ENCODE measurements at regions not wholly inside any gene's neighbourhood (a gene's known extent, or its start where the extent isn't known, plus 50 kb on each side); places are given as distances from the start of the nearest gene placed in this dataset.

- Histone ChIP-seq H3K9ac (ENCODE audit: low read length) (no peak overlapping the region), H3K27me3 (ENCODE audit: control insufficient read depth in 1 of 2, insufficient read depth in 2 of 2, low read length in 2 of 2) (no peaks in the 10 kb centered on the region), H3K27ac (ENCODE audit: low read depth, low read length) (no peak overlapping the region), H3K4me1 (ENCODE audit: insufficient read depth, low read length) (no peaks in the 10 kb centered on the region), H3K4me3 (ENCODE audit: low read depth in 1 of 2, low read length in 2 of 2) (no peak overlapping the region), H3K9me3 (ENCODE audit: low read length) (no peaks in the 10 kb centered on the region), H3K36me3 (ENCODE audit: insufficient read depth, low read length) (no peaks in the 10 kb centered on the region)
Observed at GRCh38 chr13:70366720-70367119, 258.5 kb upstream of the KLHL1 start.

DNA sequence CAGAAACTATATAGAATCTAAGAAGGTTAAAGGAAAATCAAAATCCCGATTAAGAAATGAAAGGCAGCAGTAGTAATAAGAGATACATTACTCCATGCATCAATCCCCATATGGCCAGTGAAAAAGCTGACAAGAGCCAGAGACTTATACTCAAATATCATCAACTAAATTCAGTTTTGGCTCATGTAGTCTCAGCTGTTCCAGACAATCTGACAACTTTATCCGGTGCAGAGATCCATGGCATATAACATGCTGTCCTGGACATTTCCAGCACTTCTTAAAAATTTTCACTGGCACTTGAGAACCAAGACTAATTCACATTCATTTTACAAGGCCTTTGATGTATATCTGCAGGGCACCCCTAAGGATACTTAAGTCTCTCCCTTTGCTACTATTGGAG is 255.7 kb upstream of the KLHL1 start:
- no peaks in the 10 kb centered on the region for H3K27me3 ChIP-seq (ENCODE audit: control insufficient read depth in 1 of 2, insufficient read depth in 2 of 2, low read length in 2 of 2)
- no peak overlapping the region for H3K27ac ChIP-seq (ENCODE audit: low read depth, low read length)
- no peaks in the 10 kb centered on the region for H3K9me3 ChIP-seq (ENCODE audit: low read length)
- no peaks in the 10 kb centered on the region for H3K4me1 ChIP-seq (ENCODE audit: insufficient read depth, low read length)
- H3K9ac ChIP-seq (ENCODE audit: low read length) = no peak overlapping the region
- no peaks in the 10 kb centered on the region for H3K36me3 ChIP-seq (ENCODE audit: insufficient read depth, low read length)
- no peak overlapping the region for H3K4me3 ChIP-seq (ENCODE audit: low read depth in 1 of 2, low read length in 2 of 2)

GRCh38 chr13:70362820-70363570 is 254.7 kb upstream of the KLHL1 start:
- Histone ChIP-seq H3K27ac (ENCODE audit: low read depth, low read length) (no peak overlapping the region), H3K4me3 (ENCODE audit: low read depth in 1 of 2, low read length in 2 of 2) (no peak overlapping the region), H3K9ac (ENCODE audit: low read length) (no peak overlapping the region), H3K27me3 (ENCODE audit: control insufficient read depth in 1 of 2, insufficient read depth in 2 of 2, low read length in 2 of 2) (no peaks in the 10 kb centered on the region), H3K36me3 (ENCODE audit: insufficient read depth, low read length) (no peaks in the 10 kb centered on the region), H3K4me1 (ENCODE audit: insufficient read depth, low read length) (no peaks in the 10 kb centered on the region), H3K9me3 (ENCODE audit: low read length) (no peaks in the 10 kb centered on the region)

- no peaks in the 10 kb centered on the region for H3K36me3 ChIP-seq (ENCODE audit: insufficient read depth, low read length)
- no peaks in the 10 kb centered on the region for H3K27me3 ChIP-seq (ENCODE audit: control insufficient read depth in 1 of 2, insufficient read depth in 2 of 2, low read length in 2 of 2)
- no peak overlapping the region for H3K4me3 ChIP-seq (ENCODE audit: low read depth in 1 of 2, low read length in 2 of 2)
- H3K4me1 ChIP-seq (ENCODE audit: insufficient read depth, low read length) = no peaks in the 10 kb centered on the region
- H3K9ac ChIP-seq (ENCODE audit: low read length) = no peak overlapping the region
- no peak overlapping the region for H3K27ac ChIP-seq (ENCODE audit: low read depth, low read length)
- no peaks in the 10 kb centered on the region for H3K9me3 ChIP-seq (ENCODE audit: low read length)
Observed at GRCh38 chr13:70357031-70357430, 248.8 kb upstream of the KLHL1 start.

- Histone ChIP-seq H3K9ac (ENCODE audit: low read length) (no peak overlapping the region), H3K4me1 (ENCODE audit: insufficient read depth, low read length) (no peaks in the 10 kb centered on the region), H3K9me3 (ENCODE audit: low read length) (no peaks in the 10 kb centered on the region), H3K36me3 (ENCODE audit: insufficient read depth, low read length) (no peaks in the 10 kb centered on the region), H3K27ac (ENCODE audit: low read depth, low read length) (no peak overlapping the region), H3K27me3 (ENCODE audit: control insufficient read depth in 1 of 2, insufficient read depth in 2 of 2, low read length in 2 of 2) (no peaks in the 10 kb centered on the region), H3K4me3 (ENCODE audit: low read depth in 1 of 2, low read length in 2 of 2) (no peak overlapping the region)
Observed at GRCh38 chr13:70353096-70353495, 244.8 kb upstream of the KLHL1 start.

DNA sequence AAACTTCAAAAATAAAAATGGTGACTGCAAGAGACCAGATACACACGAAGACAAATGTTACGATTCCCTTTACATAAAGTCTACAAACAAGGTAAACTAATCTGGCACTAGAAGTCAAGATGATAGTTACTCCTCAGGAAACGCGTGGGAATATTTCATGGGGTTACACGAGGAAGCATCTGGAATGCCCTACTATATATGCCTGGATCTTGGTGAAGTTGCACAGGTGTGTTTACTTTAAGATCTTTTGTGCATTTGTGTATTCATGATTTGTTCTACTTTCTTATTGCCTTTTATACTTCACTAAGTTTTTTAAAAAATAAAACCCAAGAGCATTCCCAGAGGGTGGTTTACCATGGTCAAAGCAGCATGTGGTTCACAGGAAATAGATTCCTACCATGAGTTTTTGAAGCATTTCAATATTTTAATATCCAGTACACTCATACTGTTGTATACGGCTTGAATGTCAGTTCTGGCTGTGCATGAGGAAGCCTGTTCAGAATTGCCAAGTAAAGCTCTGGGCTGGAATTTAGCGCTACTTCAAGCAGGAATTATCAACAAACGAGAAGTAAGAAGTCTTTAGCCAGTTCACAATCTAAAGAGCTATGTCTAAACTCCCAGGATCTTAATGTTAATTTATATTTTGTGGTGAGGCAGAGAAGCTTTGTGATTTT is 239.8 kb upstream of the KLHL1 start:
- Histone ChIP-seq H3K4me3 (ENCODE audit: low read depth in 1 of 2, low read length in 2 of 2) (no peak overlapping the region), H3K9ac (ENCODE audit: low read length) (no peak overlapping the region), H3K9me3 (ENCODE audit: low read length) (no peaks in the 10 kb centered on the region), H3K4me1 (ENCODE audit: insufficient read depth, low read length) (no peaks in the 10 kb centered on the region), H3K27me3 (ENCODE audit: control insufficient read depth in 1 of 2, insufficient read depth in 2 of 2, low read length in 2 of 2) (no peaks in the 10 kb centered on the region), H3K36me3 (ENCODE audit: insufficient read depth, low read length) (no peaks in the 10 kb centered on the region), H3K27ac (ENCODE audit: low read depth, low read length) (no peak overlapping the region)

DNA sequence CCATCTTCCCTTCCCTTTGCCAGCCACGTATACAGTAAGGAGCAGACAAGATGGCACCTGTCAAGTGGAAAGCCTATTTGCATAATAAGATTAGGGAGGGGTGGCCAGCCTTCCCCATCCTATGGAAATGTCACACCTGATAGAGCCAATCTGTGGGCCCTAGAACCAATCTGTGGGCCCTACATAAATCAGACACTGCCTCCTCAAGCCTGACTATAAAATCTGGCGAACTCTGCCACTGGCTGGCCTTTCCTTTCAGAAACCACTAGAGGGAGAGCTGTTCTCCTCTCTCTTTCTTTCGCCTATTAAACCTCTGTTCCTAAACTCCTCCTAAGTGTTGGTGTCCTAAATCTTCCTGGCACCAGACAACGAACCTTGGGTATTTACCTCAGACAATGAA is 231.5 kb upstream of the KLHL1 start:
- H3K27me3 ChIP-seq (ENCODE audit: control insufficient read depth in 1 of 2, insufficient read depth in 2 of 2, low read length in 2 of 2) = no peaks in the 10 kb centered on the region
- no peaks in the 10 kb centered on the region for H3K4me1 ChIP-seq (ENCODE audit: insufficient read depth, low read length)
- no peaks in the 10 kb centered on the region for H3K36me3 ChIP-seq (ENCODE audit: insufficient read depth, low read length)
- no peak overlapping the region for H3K9ac ChIP-seq (ENCODE audit: low read length)
- no peak overlapping the region for H3K27ac ChIP-seq (ENCODE audit: low read depth, low read length)
- no peaks in the 10 kb centered on the region for H3K9me3 ChIP-seq (ENCODE audit: low read length)
- H3K4me3 ChIP-seq (ENCODE audit: low read depth in 1 of 2, low read length in 2 of 2) = no peak overlapping the region

- H3K36me3 ChIP-seq (ENCODE audit: insufficient read depth, low read length) = no peaks in the 10 kb centered on the region
- no peak overlapping the region for H3K9ac ChIP-seq (ENCODE audit: low read length)
- H3K9me3 ChIP-seq (ENCODE audit: low read length) = no peaks in the 10 kb centered on the region
- no peak overlapping the region for H3K27ac ChIP-seq (ENCODE audit: low read depth, low read length)
- no peaks in the 10 kb centered on the region for H3K27me3 ChIP-seq (ENCODE audit: control insufficient read depth in 1 of 2, insufficient read depth in 2 of 2, low read length in 2 of 2)
- H3K4me1 ChIP-seq (ENCODE audit: insufficient read depth, low read length) = no peaks in the 10 kb centered on the region
- no peak overlapping the region for H3K4me3 ChIP-seq (ENCODE audit: low read depth in 1 of 2, low read length in 2 of 2)
Observed at GRCh38 chr13:70338609-70339008, 230.4 kb upstream of the KLHL1 start.

DNA sequence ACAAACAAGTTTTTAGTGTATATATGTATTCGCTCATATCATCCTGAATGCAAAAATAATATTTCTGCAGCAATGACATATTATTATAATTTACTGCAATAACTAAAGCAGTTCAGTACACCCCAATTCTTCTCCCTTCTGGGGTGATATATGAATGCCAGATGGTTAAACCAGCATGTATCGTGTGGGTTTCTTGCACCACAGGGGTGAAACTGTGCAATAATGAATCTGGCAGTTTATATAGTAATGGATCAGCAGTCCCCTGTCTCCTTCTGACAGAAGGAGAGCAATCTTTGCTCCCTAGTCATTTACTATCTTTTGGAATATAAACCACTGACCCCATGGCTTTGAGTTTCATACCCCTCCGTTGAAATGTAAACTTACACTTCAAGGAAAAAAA is 228.6 kb upstream of the KLHL1 start:
- Histone ChIP-seq H3K36me3 (ENCODE audit: insufficient read depth, low read length) (no peaks in the 10 kb centered on the region), H3K4me3 (ENCODE audit: low read depth in 1 of 2, low read length in 2 of 2) (no peak overlapping the region), H3K4me1 (ENCODE audit: insufficient read depth, low read length) (no peaks in the 10 kb centered on the region), H3K27ac (ENCODE audit: low read depth, low read length) (no peak overlapping the region), H3K9ac (ENCODE audit: low read length) (no peak overlapping the region), H3K27me3 (ENCODE audit: control insufficient read depth in 1 of 2, insufficient read depth in 2 of 2, low read length in 2 of 2) (no peaks in the 10 kb centered on the region), H3K9me3 (ENCODE audit: low read length) (no peaks in the 10 kb centered on the region)

GRCh38 chr13:70333752-70334151 is 225.5 kb upstream of the KLHL1 start:
- Histone ChIP-seq H3K4me3 (ENCODE audit: low read depth in 1 of 2, low read length in 2 of 2) (no peak overlapping the region), H3K27ac (ENCODE audit: low read depth, low read length) (no peak overlapping the region), H3K36me3 (ENCODE audit: insufficient read depth, low read length) (no peaks in the 10 kb centered on the region), H3K9ac (ENCODE audit: low read length) (no peak overlapping the region), H3K27me3 (ENCODE audit: control insufficient read depth in 1 of 2, insufficient read depth in 2 of 2, low read length in 2 of 2) (no peaks in the 10 kb centered on the region), H3K9me3 (ENCODE audit: low read length) (no peaks in the 10 kb centered on the region), H3K4me1 (ENCODE audit: insufficient read depth, low read length) (no peaks in the 10 kb centered on the region)

- no peak overlapping the region for H3K4me3 ChIP-seq (ENCODE audit: low read depth in 1 of 2, low read length in 2 of 2)
- H3K9ac ChIP-seq (ENCODE audit: low read length) = no peak overlapping the region
- H3K9me3 ChIP-seq (ENCODE audit: low read length) = no peaks in the 10 kb centered on the region
- no peaks in the 10 kb centered on the region for H3K4me1 ChIP-seq (ENCODE audit: insufficient read depth, low read length)
- no peak overlapping the region for H3K27ac ChIP-seq (ENCODE audit: low read depth, low read length)
- no peaks in the 10 kb centered on the region for H3K27me3 ChIP-seq (ENCODE audit: control insufficient read depth in 1 of 2, insufficient read depth in 2 of 2, low read length in 2 of 2)
- no peaks in the 10 kb centered on the region for H3K36me3 ChIP-seq (ENCODE audit: insufficient read depth, low read length)
Observed at GRCh38 chr13:70330697-70331361, 222.6 kb upstream of the KLHL1 start.
